ENCODE measurements at regions not wholly inside any gene's neighbourhood (a gene's known extent, or its start where the extent isn't known, plus 50 kb on each side); places are given as distances from the start of the nearest gene placed in this dataset.

GRCh38 chr3:164095279-164095678 is 983.0 kb downstream of the SI start:
- no peak for TF ChIP-seq CTCF (IDR thresholded peaks at IDR 0.05; ENCODE audit: insufficient read depth, low read depth, low read length)
- no peak for DNase-seq (ENCODE audit: low read depth)
- no peak overlapping the region for H3K4me3 ChIP-seq (ENCODE audit: low read depth, low read length)

GRCh38 chr3:164094546-164094945 is 983.8 kb downstream of the SI start:
- no peak for TF ChIP-seq CTCF (IDR thresholded peaks at IDR 0.05; ENCODE audit: insufficient read depth, low read depth, low read length)
- no peak for DNase-seq (ENCODE audit: low read depth)
- H3K4me3 ChIP-seq (ENCODE audit: low read depth, low read length): no peak overlapping the region

- no peak for DNase-seq (ENCODE audit: low read depth)
- TF ChIP-seq CTCF (IDR thresholded peaks at IDR 0.05; ENCODE audit: insufficient read depth, low read depth, low read length): no peak
- H3K4me3 ChIP-seq (ENCODE audit: low read depth, low read length): no peak overlapping the region
Observed at GRCh38 chr3:164080208-164080607, 998.1 kb downstream of the SI start.

- no peak overlapping the region for H3K4me3 ChIP-seq (ENCODE audit: low read depth, low read length)
- no peak for TF ChIP-seq CTCF (IDR thresholded peaks at IDR 0.05; ENCODE audit: insufficient read depth, low read depth, low read length)
- no peak for DNase-seq (ENCODE audit: low read depth)
Observed at GRCh38 chr3:164064298-164064697, 1014.0 kb downstream of the SI start.

- TF ChIP-seq CTCF (IDR thresholded peaks at IDR 0.05; ENCODE audit: insufficient read depth, low read depth, low read length): no peak
- no peak for DNase-seq (ENCODE audit: low read depth)
- H3K4me3 ChIP-seq (ENCODE audit: low read depth, low read length): no peak overlapping the region
Observed at GRCh38 chr3:164060923-164061322, 1017.4 kb downstream of the SI start.

- DNase-seq (ENCODE audit: low read depth): no peak
- no peak overlapping the region for H3K4me3 ChIP-seq (ENCODE audit: low read depth, low read length)
- no peak for TF ChIP-seq CTCF (IDR thresholded peaks at IDR 0.05; ENCODE audit: insufficient read depth, low read depth, low read length)
Observed at GRCh38 chr3:164049847-164050246, 1028.4 kb downstream of the SI start.

- TF ChIP-seq CTCF (IDR thresholded peaks at IDR 0.05; ENCODE audit: insufficient read depth, low read depth, low read length): no peak
- H3K4me3 ChIP-seq (ENCODE audit: low read depth, low read length): no peak overlapping the region
- DNase-seq (ENCODE audit: low read depth): no peak
Observed at GRCh38 chr3:164048451-164048850, 1029.8 kb downstream of the SI start.
